ENCODE measurements at regions not wholly inside any gene's neighbourhood (a gene's known extent, or its start where the extent isn't known, plus 50 kb on each side); places are given as distances from the start of the nearest gene placed in this dataset.

DNA sequence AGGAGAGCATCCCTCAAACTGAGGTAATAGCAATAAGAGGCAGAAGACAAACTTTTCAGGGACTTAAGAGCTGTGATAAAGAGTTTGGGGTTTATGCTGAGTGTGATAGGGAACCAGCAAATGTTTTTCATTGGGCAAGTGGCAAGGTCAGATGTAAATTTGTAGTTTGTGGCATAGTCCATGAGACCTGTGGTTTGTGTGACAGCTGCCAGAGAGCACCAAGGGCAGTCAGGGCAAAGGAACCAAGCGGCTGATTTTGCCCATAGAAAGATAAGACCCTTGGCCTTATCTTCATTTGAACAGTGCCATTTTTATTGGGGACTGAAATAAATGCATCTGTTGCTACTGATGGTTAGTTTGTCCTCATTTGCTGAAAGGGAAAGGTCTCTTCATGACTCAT, 220.3 kb downstream of the LRRN1 start:
- dilution Hi-C loops (cut with MboI; ENCODE audit: extremely low pct_ligation_motif_present, low sequenced_read_pairs) = no loop called here
- no peak for FAIRE-seq
- POLR2A ChIA-PET = no interaction called here

DNA sequence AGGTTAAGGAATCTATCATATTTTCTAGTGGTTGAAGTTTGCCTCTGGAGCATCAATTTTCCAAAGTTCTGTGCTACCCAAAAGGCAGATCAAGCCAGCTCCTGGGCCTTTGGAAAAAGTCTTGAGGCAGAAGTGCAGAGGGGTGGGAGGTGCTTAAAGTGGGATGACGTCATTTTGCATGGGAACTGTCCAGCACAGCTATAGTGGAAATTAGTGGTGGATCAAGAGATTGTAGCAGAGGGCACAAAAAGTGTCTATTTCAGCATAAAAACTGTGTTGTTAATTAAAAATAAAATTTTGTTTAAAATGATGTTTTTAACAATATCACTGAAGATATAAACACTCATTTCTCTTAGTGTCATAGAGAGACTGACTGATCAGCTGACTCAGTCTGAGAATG, 221.9 kb downstream of the LRRN1 start:
- no peak overlapping the region for H3K27ac ChIP-seq (ENCODE audit: insufficient read depth, low read depth, low read length)
- TF ChIP-seq, protein P1, sequence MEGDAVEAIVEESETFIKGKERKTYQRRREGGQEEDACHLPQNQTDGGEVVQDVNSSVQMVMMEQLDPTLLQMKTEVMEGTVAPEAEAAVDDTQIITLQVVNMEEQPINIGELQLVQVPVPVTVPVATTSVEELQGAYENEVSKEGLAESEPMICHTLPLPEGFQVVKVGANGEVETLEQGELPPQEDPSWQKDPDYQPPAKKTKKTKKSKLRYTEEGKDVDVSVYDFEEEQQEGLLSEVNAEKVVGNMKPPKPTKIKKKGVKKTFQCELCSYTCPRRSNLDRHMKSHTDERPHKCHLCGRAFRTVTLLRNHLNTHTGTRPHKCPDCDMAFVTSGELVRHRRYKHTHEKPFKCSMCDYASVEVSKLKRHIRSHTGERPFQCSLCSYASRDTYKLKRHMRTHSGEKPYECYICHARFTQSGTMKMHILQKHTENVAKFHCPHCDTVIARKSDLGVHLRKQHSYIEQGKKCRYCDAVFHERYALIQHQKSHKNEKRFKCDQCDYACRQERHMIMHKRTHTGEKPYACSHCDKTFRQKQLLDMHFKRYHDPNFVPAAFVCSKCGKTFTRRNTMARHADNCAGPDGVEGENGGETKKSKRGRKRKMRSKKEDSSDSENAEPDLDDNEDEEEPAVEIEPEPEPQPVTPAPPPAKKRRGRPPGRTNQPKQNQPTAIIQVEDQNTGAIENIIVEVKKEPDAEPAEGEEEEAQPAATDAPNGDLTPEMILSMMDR (IDR thresholded peaks at IDR 0.05; ENCODE audit: extremely low read depth in 1 of 2, insufficient read depth in 1 of 2, low read depth in 1 of 2, low read length in 2 of 2) = no peak
- TF ChIP-seq JUN (IDR thresholded peaks at IDR 0.05; ENCODE audit: borderline replicate concordance, insufficient read depth, insufficient read length, low read depth) = peak; percentile 34
- POLR2A ChIA-PET = no interaction called here
- no peak overlapping the region for H2AFZ ChIP-seq (ENCODE audit: low read depth, low read length)
- H3K79me2 ChIP-seq (ENCODE audit: control insufficient read depth, insufficient read depth, low read length) = no peaks in the 10 kb centered on the region
- H3K4me2 ChIP-seq (ENCODE audit: insufficient read depth, low read length) = no peak overlapping the region
- H3K9me3 ChIP-seq (replicated peaks; ENCODE audit: control insufficient read depth, insufficient read depth, low read length) = peaks cover 2% of the 10 kb centered on the region
- CTCF ChIA-PET = no interaction called here
- intact Hi-C loops (cut with micrococcal nuclease) (no loop called here), dilution Hi-C loops (cut with MboI; ENCODE audit: extremely low pct_ligation_motif_present, low sequenced_read_pairs) (no loop called here)
- H4K20me1 ChIP-seq (replicated peaks; ENCODE audit: control insufficient read depth, extremely low read depth, insufficient read depth, low read length) = no peaks in the 10 kb centered on the region
- no peaks in the 10 kb centered on the region for H3K9me1 ChIP-seq (replicated peaks; ENCODE audit: control insufficient read depth, extremely low read depth, insufficient read depth, low read length)
- H3K9ac ChIP-seq (replicated peaks; ENCODE audit: extremely low read depth, insufficient read depth, low read length) = no peak overlapping the region
- H3K27me3 ChIP-seq (ENCODE audit: control insufficient read depth in 2 of 2, insufficient read depth in 2 of 2, low read length in 2 of 2) = no peaks in the 10 kb centered on the region
- FAIRE-seq = no peak
- no peak overlapping the region for H3K4me3 ChIP-seq (replicated peaks in 1 of 3; ENCODE audit: insufficient read depth in 1 of 3, low read depth in 1 of 3, low read length in 3 of 3)
- H3K4me1 ChIP-seq (ENCODE audit: control insufficient read depth, extremely low read depth, insufficient read depth, low read length) = no peaks in the 10 kb centered on the region
- BruUV-seq (replicated peaks) = no TSS peak
- no peaks in the 10 kb centered on the region for H3K36me3 ChIP-seq (ENCODE audit: control insufficient read depth in 2 of 2, extremely low read depth in 1 of 2, insufficient read depth in 2 of 2, low read length in 2 of 2)
- no peak for DNase-seq (ENCODE audit: low read depth, low spot score)

More for the DNA sequence above, 220.3 kb downstream of the LRRN1 start:
- intact Hi-C loops (cut with micrococcal nuclease) = no loop called here
- TF ChIP-seq JUN (IDR thresholded peaks at IDR 0.05; ENCODE audit: borderline replicate concordance, insufficient read depth, insufficient read length, low read depth) (no peak), POLR2AphosphoS5 (IDR thresholded peaks at IDR 0.05; ENCODE audit: insufficient read depth, low read depth, low read length) (no peak), FOS (IDR thresholded peaks at IDR 0.05; ENCODE audit: borderline replicate concordance, insufficient read depth, low read length) (no peak), POLR2A (IDR thresholded peaks at IDR 0.05; ENCODE audit: low read depth, low read length) (no peak), EZH2 (IDR thresholded peaks at IDR 0.05; ENCODE audit: borderline replicate concordance, low read depth, low read length, severe bottlenecking) (no peak)
- H3K9me1 ChIP-seq (replicated peaks; ENCODE audit: control insufficient read depth, extremely low read depth, insufficient read depth, low read length) = no peaks in the 10 kb centered on the region
- H2AFZ ChIP-seq (ENCODE audit: low read depth, low read length) = no peak overlapping the region
- peaks cover 2% of the 10 kb centered on the region for H3K9me3 ChIP-seq (replicated peaks; ENCODE audit: control insufficient read depth, insufficient read depth, low read length)
- no TSS peak for BruUV-seq (replicated peaks)
- H3K27me3 ChIP-seq (ENCODE audit: control insufficient read depth in 2 of 2, insufficient read depth in 2 of 2, low read length in 2 of 2) = no peaks in the 10 kb centered on the region
- H3K4me3 ChIP-seq (replicated peaks in 1 of 3; ENCODE audit: insufficient read depth in 1 of 3, low read depth in 1 of 3, low read length in 3 of 3) = no peak overlapping the region
- H3K4me2 ChIP-seq (ENCODE audit: insufficient read depth, low read length) = no peak overlapping the region
- H3K79me2 ChIP-seq (ENCODE audit: control insufficient read depth, insufficient read depth, low read length) = no peaks in the 10 kb centered on the region
- no peak overlapping the region for H3K9ac ChIP-seq (replicated peaks; ENCODE audit: extremely low read depth, insufficient read depth, low read length)
- H4K20me1 ChIP-seq (replicated peaks; ENCODE audit: control insufficient read depth, extremely low read depth, insufficient read depth, low read length) = no peaks in the 10 kb centered on the region
- no peak overlapping the region for H3K27ac ChIP-seq (ENCODE audit: insufficient read depth, low read depth, low read length)
- CTCF ChIA-PET = no interaction called here
- H3K4me1 ChIP-seq (ENCODE audit: control insufficient read depth, extremely low read depth, insufficient read depth, low read length) = no peaks in the 10 kb centered on the region
- H3K36me3 ChIP-seq (ENCODE audit: control insufficient read depth in 2 of 2, extremely low read depth in 1 of 2, insufficient read depth in 2 of 2, low read length in 2 of 2) = no peaks in the 10 kb centered on the region
- DNase-seq (ENCODE audit: low read depth, low spot score) = no peak
